Body of pancreas (tissue), 4 donors: ENCODE measurements at regions not wholly inside any gene's neighbourhood (a gene's known extent, or its start where the extent isn't known, plus 50 kb on each side); places are given as distances from the start of the nearest gene placed in this dataset.

Experiments
- POLR2A ChIP-seq, 3 donors: fragments of 450-650 bp; IDR thresholded peaks; one replicate each; pipeline ENCODE4 v1.6.1; 2016; ENCODE audit warnings: antibody characterized with exemption in 3 of 3, mild to moderate bottlenecking in 2 of 3
- TF ChIP-seq, protein P1 (sequence below), 7 experiments: fragments of 450-650 bp in 4 of 7; fragments of 200-600 bp in 3 of 7; sonication (generic) in 3 of 7; IDR thresholded peaks; one replicate each; pipeline ENCODE4 v1.5.1; 2016 to 2019; ENCODE audit warnings: antibody characterized with exemption in 7 of 7

DNA sequence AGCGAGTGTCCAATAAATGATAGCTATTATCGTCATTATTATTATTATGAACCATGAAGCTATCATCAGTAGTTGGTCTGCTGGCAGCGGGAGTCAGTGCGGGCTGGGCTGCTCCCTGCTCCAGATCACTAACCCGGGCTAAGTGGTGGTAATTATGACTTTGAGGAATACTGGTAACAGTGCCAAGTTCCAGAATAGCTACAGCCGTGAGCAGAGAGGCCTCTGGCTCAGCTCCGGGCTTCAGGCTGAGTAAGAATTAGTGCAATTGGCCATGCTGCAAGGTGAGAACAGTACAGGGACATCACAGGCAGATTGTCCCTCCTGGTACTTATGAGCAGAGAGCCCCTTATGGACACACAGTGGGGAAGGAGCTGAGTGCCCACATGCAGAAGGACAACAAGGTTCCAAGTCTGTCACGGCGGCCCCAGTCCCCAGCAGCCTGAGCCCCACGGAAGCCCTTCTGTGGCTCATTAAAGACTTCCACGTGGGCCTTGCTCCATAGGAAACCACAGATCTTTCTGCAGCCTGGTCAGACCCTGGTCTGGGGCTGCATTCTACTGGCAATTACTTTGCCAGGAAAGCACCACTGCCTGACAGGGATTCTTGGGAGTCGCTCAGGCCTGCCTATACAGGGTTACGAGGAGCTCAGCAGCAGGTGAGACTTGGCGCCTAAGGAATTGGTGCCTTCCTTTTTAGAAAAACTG lies 235.1 kb downstream of the RRAGC start:
- TF ChIP-seq, protein P1, sequence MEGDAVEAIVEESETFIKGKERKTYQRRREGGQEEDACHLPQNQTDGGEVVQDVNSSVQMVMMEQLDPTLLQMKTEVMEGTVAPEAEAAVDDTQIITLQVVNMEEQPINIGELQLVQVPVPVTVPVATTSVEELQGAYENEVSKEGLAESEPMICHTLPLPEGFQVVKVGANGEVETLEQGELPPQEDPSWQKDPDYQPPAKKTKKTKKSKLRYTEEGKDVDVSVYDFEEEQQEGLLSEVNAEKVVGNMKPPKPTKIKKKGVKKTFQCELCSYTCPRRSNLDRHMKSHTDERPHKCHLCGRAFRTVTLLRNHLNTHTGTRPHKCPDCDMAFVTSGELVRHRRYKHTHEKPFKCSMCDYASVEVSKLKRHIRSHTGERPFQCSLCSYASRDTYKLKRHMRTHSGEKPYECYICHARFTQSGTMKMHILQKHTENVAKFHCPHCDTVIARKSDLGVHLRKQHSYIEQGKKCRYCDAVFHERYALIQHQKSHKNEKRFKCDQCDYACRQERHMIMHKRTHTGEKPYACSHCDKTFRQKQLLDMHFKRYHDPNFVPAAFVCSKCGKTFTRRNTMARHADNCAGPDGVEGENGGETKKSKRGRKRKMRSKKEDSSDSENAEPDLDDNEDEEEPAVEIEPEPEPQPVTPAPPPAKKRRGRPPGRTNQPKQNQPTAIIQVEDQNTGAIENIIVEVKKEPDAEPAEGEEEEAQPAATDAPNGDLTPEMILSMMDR (IDR thresholded peaks at IDR 0.05), result no peak
- no peak for TF ChIP-seq POLR2A (IDR thresholded peaks at IDR 0.05)
